HFF-Myc (cell line): ENCODE measurements at regions not wholly inside any gene's neighbourhood (a gene's known extent, or its start where the extent isn't known, plus 50 kb on each side); places are given as distances from the start of the nearest gene placed in this dataset.
A peak's percentile ranks its signal among the peaks of the same experiment; 100 is the strongest.

Experiments
- DNase-seq: peaks from one replicate; pipeline ENCODE4 v3.0.0-alpha.2; 2011; ENCODE audit warnings: low read depth; ENCODE audit errors: extremely low read depth
- H3K4me3 ChIP-seq: replicated peaks from 2 replicates; pipeline ENCODE4 v1.5.1; 2011; ENCODE audit warnings: low read depth, mild to moderate bottlenecking, control low read depth, low read length
- CTCF ChIP-seq: IDR thresholded peaks from 2 replicates; pipeline ENCODE4 v1.5.1; 2012; ENCODE audit warnings: mild to moderate bottlenecking, low read depth, low read length, control low read depth; ENCODE audit errors: missing control alignments

GRCh38 chr4:27315625-27316024 is 455.0 kb downstream of the STIM2 start:
- no peak for TF ChIP-seq CTCF
- no peak overlapping the region for H3K4me3 ChIP-seq
- DNase-seq: no peak

GRCh38 chr4:27316176-27316575 is 455.5 kb downstream of the STIM2 start:
- no peak for DNase-seq
- no peak overlapping the region for H3K4me3 ChIP-seq
- TF ChIP-seq CTCF: no peak

DNA sequence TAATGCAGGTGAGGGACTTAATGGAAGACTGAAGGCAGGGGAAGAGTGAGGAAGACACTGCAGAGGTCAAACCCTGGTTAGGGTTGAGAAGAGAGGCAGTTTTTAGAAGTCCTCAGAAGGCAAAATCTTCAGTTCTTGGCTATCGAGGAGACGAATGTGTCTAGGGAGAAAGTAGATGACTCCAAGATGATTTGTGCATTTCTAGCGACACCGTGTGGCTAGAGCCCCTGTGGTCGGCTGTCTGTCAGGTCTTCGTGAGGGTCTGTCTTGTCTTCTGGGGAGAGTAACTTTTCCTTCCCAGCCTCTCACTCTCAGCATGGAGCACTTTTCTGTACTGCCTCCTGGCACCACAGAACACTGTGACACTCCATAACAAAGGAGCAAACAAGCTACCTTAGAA is 458.1 kb downstream of the STIM2 start:
- DNase-seq: peak; percentile 10
- peak; percentile 54 for TF ChIP-seq CTCF
- no peak overlapping the region for H3K4me3 ChIP-seq

- no peak for DNase-seq
- no peak for TF ChIP-seq CTCF
- no peak overlapping the region for H3K4me3 ChIP-seq
Measured at GRCh38 chr4:27326991-27327390, 466.4 kb downstream of the STIM2 start.

- no peak overlapping the region for H3K4me3 ChIP-seq
- DNase-seq: no peak
- no peak for TF ChIP-seq CTCF
Measured at GRCh38 chr4:27327421-27328181, 467.0 kb downstream of the STIM2 start.

DNA sequence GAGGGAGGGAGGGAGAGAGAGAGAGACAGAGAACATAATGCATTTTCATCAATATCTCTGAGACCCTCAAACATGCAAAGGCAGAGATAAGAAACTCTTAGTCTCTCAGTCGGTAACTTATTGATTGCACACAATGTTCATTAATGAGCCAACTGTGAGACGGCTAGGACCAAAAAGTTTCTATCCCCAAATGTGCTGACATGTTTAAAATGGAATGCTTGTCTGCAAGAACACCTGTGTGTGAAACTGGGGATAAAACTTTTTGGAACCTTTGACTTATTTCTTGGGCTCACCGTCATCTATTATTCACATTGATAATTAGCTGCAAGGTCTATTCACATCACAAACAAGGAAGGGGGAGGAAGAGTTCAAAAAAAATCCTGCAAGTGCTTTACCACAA is 477.9 kb downstream of the STIM2 start:
- no peak overlapping the region for H3K4me3 ChIP-seq
- no peak for TF ChIP-seq CTCF
- no peak for DNase-seq

DNA sequence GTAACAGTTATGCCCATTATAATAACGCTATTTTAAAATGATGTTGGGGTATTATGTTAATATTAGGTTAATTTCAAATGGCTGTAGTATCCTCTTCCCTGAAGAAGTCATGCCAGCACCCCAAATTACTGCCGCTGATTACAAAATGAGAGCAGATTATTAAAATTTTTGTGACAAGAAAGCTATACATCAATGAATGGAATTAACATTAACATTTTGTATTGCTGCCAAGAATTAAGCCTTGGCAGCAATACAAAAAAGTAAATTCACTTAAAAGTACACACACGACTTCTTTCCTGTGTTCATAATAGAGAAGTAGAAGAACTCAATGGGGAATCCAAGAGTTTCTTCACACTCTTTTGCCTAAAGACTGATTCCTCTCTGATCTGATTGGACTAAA is 482.8 kb downstream of the STIM2 start:
- no peak for DNase-seq
- no peak overlapping the region for H3K4me3 ChIP-seq
- TF ChIP-seq CTCF: no peak
